ENCODE measurements at regions not wholly inside any gene's neighbourhood (a gene's known extent, or its start where the extent isn't known, plus 50 kb on each side); places are given as distances from the start of the nearest gene placed in this dataset.

- Histone ChIP-seq H3K36me3 (no peaks in the 10 kb centered on the region), H3K4me3 (no peak overlapping the region), H3K9me3 (no peaks in the 10 kb centered on the region), H3K27me3 (replicated peaks; ENCODE audit: insufficient read depth) (no peaks in the 10 kb centered on the region), H3K4me1 (replicated peaks) (no peaks in the 10 kb centered on the region), H3K27ac (no peak overlapping the region)
- TF ChIP-seq POLR2A (IDR thresholded peaks at IDR 0.05): no peak
- no peak for TF ChIP-seq CTCF (IDR thresholded peaks at IDR 0.05)
- TF ChIP-seq POLR2AphosphoS5 (IDR thresholded peaks at IDR 0.05): no peak
- intact Hi-C loops (cut with DNase I): no loop called here
- no peak for DNase-seq (ENCODE audit: low spot score)
- 94% methylated on average over 6 of the region's 6 CpGs for WGBS
These were observed 429.3 kb upstream of the AZI2 start for GRCh38 chr3:28777806-28778475.

- no peak for TF ChIP-seq POLR2AphosphoS5 (IDR thresholded peaks at IDR 0.05)
- no peak for TF ChIP-seq POLR2A (IDR thresholded peaks at IDR 0.05)
- TF ChIP-seq CTCF (IDR thresholded peaks at IDR 0.05): no peak
- intact Hi-C loops (cut with DNase I): no loop called here
- no peak overlapping the region for H3K27ac ChIP-seq
- no peaks in the 10 kb centered on the region for H3K36me3 ChIP-seq
- no peak overlapping the region for H3K4me3 ChIP-seq
- no peak for DNase-seq (ENCODE audit: low spot score)
- WGBS: 42% methylated on average over 3 of the region's 3 CpGs
- H3K27me3 ChIP-seq (replicated peaks; ENCODE audit: insufficient read depth): no peaks in the 10 kb centered on the region
- no peaks in the 10 kb centered on the region for H3K9me3 ChIP-seq
- no peaks in the 10 kb centered on the region for H3K4me1 ChIP-seq (replicated peaks)
These were observed 431.9 kb upstream of the AZI2 start for GRCh38 chr3:28780480-28780879.

GRCh38 chr3:28781053-28781452 lies 432.4 kb upstream of the AZI2 start:
- Histone ChIP-seq H3K4me1 (replicated peaks) (no peaks in the 10 kb centered on the region), H3K4me3 (no peak overlapping the region), H3K27me3 (replicated peaks; ENCODE audit: insufficient read depth) (no peaks in the 10 kb centered on the region), H3K36me3 (no peaks in the 10 kb centered on the region), H3K9me3 (no peaks in the 10 kb centered on the region), H3K27ac (no peak overlapping the region)
- intact Hi-C loops (cut with DNase I): no loop called here
- DNase-seq (ENCODE audit: low spot score): no peak
- TF ChIP-seq CTCF (IDR thresholded peaks at IDR 0.05): no peak
- no peak for TF ChIP-seq POLR2AphosphoS5 (IDR thresholded peaks at IDR 0.05)

GRCh38 chr3:28786446-28786845 lies 437.8 kb upstream of the AZI2 start:
- H3K27me3 ChIP-seq (replicated peaks; ENCODE audit: insufficient read depth): no peaks in the 10 kb centered on the region
- TF ChIP-seq CTCF (IDR thresholded peaks at IDR 0.05) (no peak), POLR2AphosphoS5 (IDR thresholded peaks at IDR 0.05) (no peak), POLR2A (IDR thresholded peaks at IDR 0.05) (no peak)
- no peak overlapping the region for H3K27ac ChIP-seq
- 97% methylated on average over 3 of the region's 3 CpGs for WGBS
- no peak overlapping the region for H3K4me3 ChIP-seq
- DNase-seq (ENCODE audit: low spot score): no peak
- no peaks in the 10 kb centered on the region for H3K4me1 ChIP-seq (replicated peaks)
- H3K9me3 ChIP-seq: no peaks in the 10 kb centered on the region
- intact Hi-C loops (cut with DNase I): no loop called here
- no peaks in the 10 kb centered on the region for H3K36me3 ChIP-seq

GRCh38 chr3:28788571-28788970 lies 439.9 kb upstream of the AZI2 start:
- peak overlapping the region; percentile 59 to 77 for H3K27ac ChIP-seq
- H3K9me3 ChIP-seq: no peaks in the 10 kb centered on the region
- no peaks in the 10 kb centered on the region for H3K27me3 ChIP-seq (replicated peaks; ENCODE audit: insufficient read depth)
- peak; percentile 49 for DNase-seq (ENCODE audit: low spot score)
- no peaks in the 10 kb centered on the region for H3K36me3 ChIP-seq
- intact Hi-C loops (cut with DNase I): no loop called here
- TF ChIP-seq POLR2A (IDR thresholded peaks at IDR 0.05): no peak
- peak; percentile 80 for TF ChIP-seq POLR2AphosphoS5 (IDR thresholded peaks at IDR 0.05)
- H3K4me3 ChIP-seq: no peak overlapping the region
- 24% methylated on average over 1 of the region's 1 CpG for WGBS
- no peaks in the 10 kb centered on the region for H3K4me1 ChIP-seq (replicated peaks)
